Uterus (tissue), 3 donors: ENCODE measurements at regions not wholly inside any gene's neighbourhood (a gene's known extent, or its start where the extent isn't known, plus 50 kb on each side); places are given as distances from the start of the nearest gene placed in this dataset.

ENCODE experiments used
- DNase-seq, 2 donors: peaks; one replicate each; pipeline ENCODE4 v3.0.0-alpha.2; 2019 to 2020
- H3K27ac ChIP-seq, 2 donors: fragments of 200-600 bp; sonication (generic); 1 replicate in 1 of 2; 2 replicates in 1 of 2; pipeline ENCODE4 v1.5.1; 2016 to 2018
- H3K27me3 ChIP-seq, 2 donors: fragments of 200-600 bp; sonication (generic); one replicate each; pipeline ENCODE4 v1.5.1; 2018 to 2019; ENCODE audit warnings: control low read depth in 1 of 2
- H3K36me3 ChIP-seq, 2 donors: fragments of 200-600 bp; sonication (generic); one replicate each; pipeline ENCODE4 v1.5.1; 2019; ENCODE audit warnings: control low read depth in 1 of 2
- H3K4me1 ChIP-seq, 2 donors: fragments of 200-600 bp; sonication (generic); one replicate each; pipeline ENCODE4 v1.5.1; 2018 to 2019; ENCODE audit warnings: control low read depth in 1 of 2
- H3K4me3 ChIP-seq, 2 donors: fragments of 200-600 bp; sonication (generic); 1 replicate in 1 of 2; 2 replicates in 1 of 2; pipeline ENCODE4 v1.5.1; 2018 to 2019; ENCODE audit warnings: mild to moderate bottlenecking in 1 of 2
- H3K9me3 ChIP-seq, 2 donors: fragments of 200-600 bp; sonication (generic); one replicate each; pipeline ENCODE4 v1.5.1; 2019; ENCODE audit warnings: control low read depth in 1 of 2
- POLR2A ChIP-seq, 2 donors: fragments of 450-650 bp; IDR thresholded peaks; one replicate each; pipeline ENCODE4 v1.6.1; 2016; ENCODE audit warnings: antibody characterized with exemption in 2 of 2, mild to moderate bottlenecking in 1 of 2, moderate library complexity in 1 of 2
- intact Hi-C: fragments of 100-400 bp; cut with DNase I; formaldehyde crosslinking; loops from one replicate; pipeline ENCODE4 v1.15.1; 2023; ENCODE audit warnings: low total_unique reads
- TF ChIP-seq, protein P1 (sequence below), 4 experiments: fragments of 200-600 bp in 2 of 4; fragments of 450-650 bp in 2 of 4; sonication (generic) in 2 of 4; IDR thresholded peaks; one replicate each; pipeline ENCODE4 v1.5.1; 2016 to 2019; ENCODE audit warnings: antibody characterized with exemption in 4 of 4, mild to moderate bottlenecking in 2 of 4, moderate library complexity in 1 of 4
- donor health status: DM: yes; HTN: yes; CAD: no.

- no peaks in the 10 kb centered on the region for H3K27me3 ChIP-seq
- no peaks in the 10 kb centered on the region for H3K4me1 ChIP-seq
- H3K4me3 ChIP-seq = no peak overlapping the region
- H3K36me3 ChIP-seq = no peaks in the 10 kb centered on the region
- no peak for DNase-seq
- no peaks in the 10 kb centered on the region for H3K9me3 ChIP-seq
- H3K27ac ChIP-seq = no peak overlapping the region
- intact Hi-C loops = no loop called here
- TF ChIP-seq, protein P1, sequence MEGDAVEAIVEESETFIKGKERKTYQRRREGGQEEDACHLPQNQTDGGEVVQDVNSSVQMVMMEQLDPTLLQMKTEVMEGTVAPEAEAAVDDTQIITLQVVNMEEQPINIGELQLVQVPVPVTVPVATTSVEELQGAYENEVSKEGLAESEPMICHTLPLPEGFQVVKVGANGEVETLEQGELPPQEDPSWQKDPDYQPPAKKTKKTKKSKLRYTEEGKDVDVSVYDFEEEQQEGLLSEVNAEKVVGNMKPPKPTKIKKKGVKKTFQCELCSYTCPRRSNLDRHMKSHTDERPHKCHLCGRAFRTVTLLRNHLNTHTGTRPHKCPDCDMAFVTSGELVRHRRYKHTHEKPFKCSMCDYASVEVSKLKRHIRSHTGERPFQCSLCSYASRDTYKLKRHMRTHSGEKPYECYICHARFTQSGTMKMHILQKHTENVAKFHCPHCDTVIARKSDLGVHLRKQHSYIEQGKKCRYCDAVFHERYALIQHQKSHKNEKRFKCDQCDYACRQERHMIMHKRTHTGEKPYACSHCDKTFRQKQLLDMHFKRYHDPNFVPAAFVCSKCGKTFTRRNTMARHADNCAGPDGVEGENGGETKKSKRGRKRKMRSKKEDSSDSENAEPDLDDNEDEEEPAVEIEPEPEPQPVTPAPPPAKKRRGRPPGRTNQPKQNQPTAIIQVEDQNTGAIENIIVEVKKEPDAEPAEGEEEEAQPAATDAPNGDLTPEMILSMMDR (IDR thresholded peaks at IDR 0.05) = no peak
- TF ChIP-seq POLR2A (IDR thresholded peaks at IDR 0.05) = no peak
Observed at GRCh38 chr3:117477214-117477755, 767.7 kb downstream of the TUSC7 start.

DNA sequence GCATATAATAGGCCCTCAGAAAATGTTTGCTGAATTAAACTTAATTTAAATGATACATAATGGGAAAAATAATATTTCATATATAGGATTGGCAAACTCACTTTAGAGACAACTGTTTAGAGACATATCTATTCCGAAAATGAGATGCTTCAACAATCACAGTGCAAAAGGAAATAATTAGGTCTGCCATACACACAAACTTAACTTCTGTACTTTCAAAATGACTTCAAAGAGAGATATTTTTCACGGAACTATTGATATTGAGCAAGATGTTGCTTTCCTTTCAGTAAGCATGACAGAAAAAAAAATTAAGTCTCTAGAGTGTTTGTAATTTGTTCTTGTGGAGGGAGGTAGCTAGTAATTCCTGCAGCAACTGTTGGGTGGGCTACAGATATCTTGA is 769.5 kb downstream of the TUSC7 start:
- no peaks in the 10 kb centered on the region for H3K4me1 ChIP-seq
- DNase-seq = no peak
- TF ChIP-seq POLR2A (IDR thresholded peaks at IDR 0.05) = no peak
- TF ChIP-seq, protein P1 (IDR thresholded peaks at IDR 0.05) = no peak
- no peak overlapping the region for H3K27ac ChIP-seq
- intact Hi-C loops = no loop called here
- H3K27me3 ChIP-seq = no peaks in the 10 kb centered on the region
- no peaks in the 10 kb centered on the region for H3K9me3 ChIP-seq
- no peak overlapping the region for H3K4me3 ChIP-seq
- no peaks in the 10 kb centered on the region for H3K36me3 ChIP-seq

GRCh38 chr3:117480525-117480924 is 770.9 kb downstream of the TUSC7 start:
- TF ChIP-seq POLR2A (IDR thresholded peaks at IDR 0.05) = no peak
- TF ChIP-seq, protein P1 (IDR thresholded peaks at IDR 0.05) = no peak
- Histone ChIP-seq H3K4me1 (no peaks in the 10 kb centered on the region), H3K27ac (no peak overlapping the region), H3K36me3 (no peaks in the 10 kb centered on the region), H3K4me3 (no peak overlapping the region), H3K9me3 (no peaks in the 10 kb centered on the region), H3K27me3 (no peaks in the 10 kb centered on the region)
- no peak for DNase-seq
- intact Hi-C loops = no loop called here

GRCh38 chr3:117480972-117481371 is 771.4 kb downstream of the TUSC7 start:
- intact Hi-C loops = no loop called here
- TF ChIP-seq, protein P1 (IDR thresholded peaks at IDR 0.05) = no peak
- no peak for TF ChIP-seq POLR2A (IDR thresholded peaks at IDR 0.05)
- Histone ChIP-seq H3K4me3 (no peak overlapping the region), H3K9me3 (no peaks in the 10 kb centered on the region), H3K36me3 (no peaks in the 10 kb centered on the region), H3K27ac (no peak overlapping the region), H3K27me3 (no peaks in the 10 kb centered on the region), H3K4me1 (no peaks in the 10 kb centered on the region)
- no peak for DNase-seq

GRCh38 chr3:117483839-117484238 is 774.3 kb downstream of the TUSC7 start:
- H3K36me3 ChIP-seq = no peaks in the 10 kb centered on the region
- no peaks in the 10 kb centered on the region for H3K4me1 ChIP-seq
- TF ChIP-seq POLR2A (IDR thresholded peaks at IDR 0.05) = no peak
- TF ChIP-seq, protein P1 (IDR thresholded peaks at IDR 0.05) = no peak
- H3K27me3 ChIP-seq = no peaks in the 10 kb centered on the region
- intact Hi-C loops = no loop called here
- H3K4me3 ChIP-seq = no peak overlapping the region
- no peak overlapping the region for H3K27ac ChIP-seq
- DNase-seq = no peak
- H3K9me3 ChIP-seq = no peaks in the 10 kb centered on the region
